ENCODE measurements at regions not wholly inside any gene's neighbourhood (a gene's known extent, or its start where the extent isn't known, plus 50 kb on each side); places are given as distances from the start of the nearest gene placed in this dataset.

DNA sequence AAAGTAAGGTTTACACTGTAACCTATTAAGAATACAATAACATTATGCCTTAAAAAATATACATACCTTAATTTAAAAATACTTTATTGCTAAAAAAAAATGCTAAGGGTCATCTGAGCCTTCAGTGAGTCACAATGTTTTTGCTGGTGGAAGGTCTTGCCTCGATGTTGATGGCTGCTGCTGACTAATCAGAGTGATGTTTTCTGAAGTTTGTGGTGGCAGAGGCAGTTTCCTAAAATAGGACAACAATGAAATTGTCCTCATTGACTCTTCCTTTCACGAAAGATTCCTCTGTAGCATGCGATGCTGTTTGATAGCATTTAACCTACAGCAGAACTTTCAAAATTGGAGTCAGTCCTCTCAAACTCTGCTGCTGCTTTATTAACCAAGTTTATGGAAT, 97.6 kb downstream of the FAT3 start:
- no peak for DNase-seq

DNA sequence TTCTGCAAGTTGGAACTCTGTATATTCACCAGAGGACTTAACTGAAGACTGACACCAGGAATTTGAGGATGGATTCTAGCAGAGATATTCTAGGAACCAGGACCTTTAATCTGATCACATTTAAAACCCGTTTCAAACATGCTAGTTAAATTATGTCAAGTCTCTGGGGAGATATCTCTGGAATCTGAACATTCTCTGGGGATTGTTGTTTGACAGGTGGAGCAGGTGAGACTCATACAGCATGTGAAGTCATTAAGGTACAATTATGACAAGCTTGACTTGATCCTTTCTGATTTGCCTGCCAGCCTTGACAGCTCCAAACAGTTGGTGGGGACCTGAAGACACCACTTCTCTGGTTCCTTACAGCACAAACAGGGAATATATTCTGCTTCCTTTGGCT, 100.3 kb downstream of the FAT3 start:
- no peak for DNase-seq

DNA sequence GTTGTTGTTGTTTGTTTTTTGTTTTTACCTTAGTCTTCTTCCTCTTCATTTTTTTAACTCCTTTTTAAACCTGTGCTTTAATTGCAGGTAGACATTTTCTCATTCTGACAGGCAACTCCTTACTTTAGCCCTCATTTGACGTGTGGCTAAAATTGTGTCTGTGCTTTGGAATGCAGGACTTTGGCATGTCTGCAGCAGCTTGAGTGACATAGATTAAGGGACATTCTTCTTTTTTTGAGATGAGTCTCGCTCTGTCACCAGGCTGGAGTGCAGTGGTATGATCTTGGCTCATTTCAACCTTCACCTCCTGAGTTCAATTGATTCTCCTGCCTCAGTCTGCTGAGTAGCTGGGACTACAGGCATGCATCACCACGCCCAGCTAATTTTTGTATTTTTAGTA, 100.8 kb downstream of the FAT3 start:
- no peak for DNase-seq

DNA sequence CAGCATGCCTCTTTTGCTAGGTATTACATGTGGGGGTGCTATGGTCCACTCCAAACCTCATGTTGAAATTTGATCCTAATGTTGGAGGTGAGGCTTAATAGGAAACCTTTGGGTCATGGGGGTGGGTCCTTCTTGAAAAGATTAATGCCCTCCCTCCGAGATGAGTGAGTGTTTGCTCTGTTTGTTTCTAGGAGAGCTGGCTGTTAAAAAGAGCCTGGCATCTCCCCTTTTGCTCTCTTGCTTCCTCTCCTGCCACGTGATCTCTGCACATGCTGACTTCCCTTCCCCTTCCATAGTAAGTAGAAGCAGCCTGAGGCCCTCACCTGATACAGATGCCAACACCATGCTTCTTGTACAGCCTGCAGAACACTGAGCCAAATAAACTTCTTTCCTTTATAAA, 104.5 kb downstream of the FAT3 start:
- no peak for DNase-seq

DNA sequence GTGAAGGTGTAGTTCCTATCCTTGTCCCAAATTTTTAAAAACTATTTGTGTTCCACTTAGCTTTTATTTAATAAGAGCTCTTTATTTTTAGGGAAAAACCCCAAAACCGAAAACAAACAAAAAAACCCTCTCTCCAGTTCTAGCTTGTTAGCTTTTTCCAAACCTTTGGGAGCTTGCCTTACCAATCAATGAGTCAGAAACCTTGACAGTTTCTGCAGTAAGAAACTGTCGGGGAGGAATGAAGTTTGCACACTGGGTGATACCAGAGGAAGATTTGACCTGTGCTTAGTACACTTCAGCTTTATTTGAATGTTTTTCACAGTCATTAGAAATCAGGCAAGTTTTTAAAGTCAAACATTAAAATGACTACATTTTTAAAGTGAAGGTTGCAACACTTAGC, 105.0 kb downstream of the FAT3 start:
- DNase-seq = no peak

DNA sequence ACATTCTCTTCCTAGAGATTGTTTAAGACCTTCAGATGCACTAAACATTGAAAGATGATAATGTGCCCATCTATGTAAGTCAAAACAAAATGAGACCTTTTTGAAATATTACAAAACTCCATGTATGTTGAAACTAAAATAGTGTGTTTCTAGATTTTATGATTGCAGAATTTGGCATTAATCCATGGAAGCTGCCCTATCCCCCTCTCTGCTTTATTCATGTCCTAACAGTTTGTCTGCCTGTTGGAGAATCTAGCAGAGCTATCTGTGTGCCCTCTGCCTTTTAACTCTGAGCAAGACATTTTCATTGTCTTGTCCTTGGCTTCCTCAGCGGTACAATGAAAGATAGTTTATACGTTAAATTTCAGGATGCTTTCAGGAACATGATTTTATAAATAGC, 105.5 kb downstream of the FAT3 start:
- DNase-seq = no peak

DNA sequence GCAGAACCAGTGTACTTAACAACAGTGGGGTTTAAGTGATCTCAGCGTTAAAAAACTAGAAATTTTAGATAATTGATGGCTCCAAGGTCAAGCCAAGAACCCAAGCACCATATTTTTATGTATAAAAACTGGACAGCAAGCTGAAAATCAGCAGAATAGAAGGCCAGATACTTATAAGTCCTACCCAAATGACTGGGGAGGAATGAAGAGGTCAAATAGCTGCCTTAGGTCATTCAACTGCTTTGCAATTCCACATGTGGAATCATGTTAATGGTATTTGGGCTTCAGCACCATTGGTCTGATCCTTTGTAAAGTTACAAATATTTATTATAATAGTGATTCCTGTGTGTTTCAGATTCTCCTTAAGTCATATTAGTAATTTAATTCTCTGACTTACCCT, 108.4 kb downstream of the FAT3 start:
- DNase-seq = no peak

DNA sequence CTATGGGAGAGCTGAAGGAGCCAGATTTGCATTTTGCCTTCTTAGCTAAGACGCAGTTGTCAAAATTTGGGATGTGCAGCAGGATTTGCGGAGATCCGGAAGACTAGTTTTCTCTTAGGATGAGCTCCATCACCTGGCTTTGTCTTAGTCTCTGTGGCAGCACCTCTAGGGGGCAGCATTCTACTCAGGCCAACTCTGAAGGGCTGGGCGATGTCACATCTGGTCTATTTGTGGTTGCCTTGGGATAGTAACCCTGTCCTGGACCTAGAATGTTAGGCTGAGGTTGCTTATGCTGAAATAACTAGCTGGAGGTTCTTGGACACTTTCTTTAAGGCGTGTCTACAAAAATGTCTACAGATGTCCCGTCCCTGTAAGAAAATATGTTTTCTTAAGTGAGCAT, 116.2 kb downstream of the FAT3 start:
- DNase-seq = peak; percentile 60

DNA sequence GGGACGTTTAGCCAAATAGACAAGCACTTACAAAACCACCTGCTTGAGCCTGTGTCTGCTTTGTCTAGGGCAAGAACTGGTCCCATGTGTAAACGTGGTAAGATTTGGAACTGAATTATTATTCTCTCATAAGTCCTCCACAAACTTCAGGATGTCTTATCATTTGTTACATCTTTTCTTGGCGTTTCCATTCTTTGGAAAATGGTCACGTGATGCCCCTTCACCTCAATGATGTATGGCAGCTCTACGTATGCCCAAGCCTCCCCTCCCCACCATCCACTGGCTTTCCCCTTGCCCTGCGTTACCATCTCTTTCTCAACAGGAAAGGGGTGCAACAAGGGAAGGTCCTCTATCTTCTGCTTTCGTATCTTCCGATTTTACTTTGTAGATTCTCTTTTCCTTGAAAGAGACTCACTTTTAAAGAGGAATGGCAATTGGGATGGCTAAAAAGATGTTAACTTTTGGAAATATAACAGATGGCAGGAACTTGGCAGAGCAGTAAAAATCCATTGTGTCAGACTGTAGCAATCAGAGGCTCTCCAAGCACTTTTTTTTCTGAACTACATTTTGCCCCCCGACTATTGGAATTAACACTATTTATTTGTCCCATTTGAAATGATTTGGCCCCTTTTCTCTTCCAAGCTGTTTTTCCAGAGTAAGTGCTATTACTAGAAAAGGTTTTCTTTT, 117.6 kb downstream of the FAT3 start:
- DNase-seq = no peak

DNA sequence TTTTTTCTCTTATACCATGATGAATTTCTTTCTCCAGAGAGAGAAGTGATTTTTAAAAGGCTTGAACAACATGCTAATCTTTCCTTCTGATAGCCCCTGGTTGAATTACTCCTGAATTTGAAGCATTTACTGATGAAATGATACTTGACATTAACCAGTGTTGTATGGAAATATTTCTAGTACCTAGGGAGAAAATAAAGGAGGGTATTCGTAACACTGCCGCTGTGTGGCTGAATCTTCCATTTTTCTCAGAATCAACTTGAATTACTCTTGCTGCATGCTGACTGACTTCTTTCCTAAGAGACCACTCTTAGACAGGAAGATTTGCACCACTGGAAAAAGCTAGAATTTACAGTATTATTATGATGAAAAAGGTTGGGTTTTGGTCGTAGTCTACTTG, 118.3 kb downstream of the FAT3 start:
- no peak for DNase-seq

DNA sequence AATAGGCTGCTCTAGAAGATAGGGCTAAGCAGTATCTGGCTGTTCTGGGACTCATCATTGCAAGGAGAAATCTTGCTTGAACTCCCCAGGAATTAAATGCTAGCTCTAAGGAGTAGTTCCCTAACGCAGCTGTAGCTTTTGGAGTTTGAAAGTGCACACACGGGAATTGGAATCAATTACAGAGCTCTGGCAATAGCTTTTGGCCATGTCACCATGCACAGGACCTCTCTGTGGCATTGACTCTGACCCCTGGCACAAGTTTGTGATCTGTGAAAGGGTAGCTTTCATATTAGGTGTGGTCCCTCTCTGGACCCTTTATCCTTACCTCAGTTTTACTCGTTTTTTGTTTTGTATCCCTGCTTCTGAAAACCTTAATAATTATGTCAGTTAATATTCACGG, 121.6 kb downstream of the FAT3 start:
- no peak for DNase-seq

DNA sequence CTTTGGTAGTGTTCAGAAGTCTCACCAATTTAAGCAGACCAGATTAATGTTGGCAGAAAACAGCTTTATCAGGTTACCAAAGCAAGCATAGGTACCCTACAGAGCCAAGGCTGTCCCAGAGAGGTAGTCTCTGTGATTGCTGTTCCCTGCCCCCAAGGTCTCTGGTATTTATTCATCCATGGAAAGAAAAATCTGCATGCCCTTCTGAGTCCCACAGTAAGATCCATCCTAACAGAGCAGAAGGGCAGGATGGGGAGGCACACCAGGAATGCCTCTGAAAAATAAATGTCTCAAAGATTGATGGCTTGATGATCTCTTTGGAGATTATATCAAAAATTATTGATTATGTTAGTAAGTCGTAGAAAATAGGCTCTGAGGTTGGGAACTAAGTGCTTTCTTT, 122.8 kb downstream of the FAT3 start:
- no peak for DNase-seq

DNA sequence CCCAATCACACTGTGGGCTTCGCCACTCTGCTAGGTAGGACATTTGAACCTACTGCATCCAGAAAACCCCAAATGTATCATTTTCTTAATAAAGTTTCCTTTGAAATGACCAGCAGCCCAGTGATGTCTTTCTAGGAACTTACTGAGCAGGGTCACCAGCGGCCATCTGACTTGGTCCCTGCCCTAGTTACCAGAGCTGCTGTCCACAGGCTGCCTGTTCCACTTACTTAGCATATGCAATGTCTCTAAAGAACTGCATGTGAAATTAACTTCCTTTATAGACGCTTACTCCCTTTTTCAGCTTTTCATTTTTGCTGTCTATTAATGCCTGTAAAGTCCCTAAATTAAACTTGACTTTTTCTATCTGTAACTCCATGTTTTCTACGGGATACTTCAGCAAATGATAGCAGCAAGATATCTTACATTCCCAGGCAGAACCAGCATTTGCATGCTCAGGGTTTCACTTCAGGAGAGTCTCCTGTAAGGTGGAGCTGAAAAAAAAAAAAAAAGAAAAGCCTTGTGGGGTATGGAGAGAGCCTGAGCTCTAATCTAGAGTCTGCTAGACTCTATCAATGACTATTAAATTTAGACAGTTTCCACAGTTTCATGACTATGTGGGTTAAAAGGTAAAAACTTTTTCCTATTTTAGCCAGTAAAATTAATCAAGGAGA, 125.0 kb downstream of the FAT3 start:
- DNase-seq = no peak

DNA sequence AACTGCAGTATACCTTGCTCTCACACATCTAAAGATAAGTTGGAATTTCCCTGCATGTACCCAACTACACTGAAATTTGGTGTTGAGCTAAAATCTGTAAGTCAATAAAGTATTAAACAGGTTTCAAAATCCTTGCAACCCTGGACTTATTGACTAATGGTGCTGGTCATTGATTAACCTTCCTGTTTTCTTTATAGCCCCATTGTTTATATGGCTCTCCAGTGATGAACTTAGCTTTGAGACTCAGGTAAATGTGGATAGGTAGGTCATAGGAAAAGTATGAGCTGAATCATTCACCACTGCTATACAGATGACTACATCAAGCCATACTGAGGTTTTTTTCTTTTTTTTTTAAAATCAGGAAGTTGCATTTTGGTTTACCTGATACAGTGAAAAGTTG, 132.7 kb downstream of the FAT3 start:
- no peak for DNase-seq

DNA sequence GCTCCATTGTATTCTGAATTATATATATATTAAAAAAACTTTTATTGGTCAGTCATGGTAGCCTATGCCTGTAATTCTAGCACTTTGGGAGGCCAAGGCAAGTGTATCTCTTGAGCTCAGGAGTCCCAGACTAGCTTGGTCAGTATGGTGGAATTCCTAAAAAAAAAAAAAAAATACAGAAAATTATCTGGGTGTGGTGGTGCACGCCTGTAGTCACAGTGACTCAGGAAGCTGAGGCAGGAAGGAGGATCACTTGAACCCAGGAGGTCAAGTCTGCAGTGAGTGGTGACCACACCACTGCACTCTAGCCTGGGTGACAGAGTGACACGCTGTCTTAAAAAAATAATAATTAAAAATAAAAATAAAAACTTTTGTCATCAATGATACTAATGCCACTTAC, 133.2 kb downstream of the FAT3 start:
- DNase-seq = no peak

DNA sequence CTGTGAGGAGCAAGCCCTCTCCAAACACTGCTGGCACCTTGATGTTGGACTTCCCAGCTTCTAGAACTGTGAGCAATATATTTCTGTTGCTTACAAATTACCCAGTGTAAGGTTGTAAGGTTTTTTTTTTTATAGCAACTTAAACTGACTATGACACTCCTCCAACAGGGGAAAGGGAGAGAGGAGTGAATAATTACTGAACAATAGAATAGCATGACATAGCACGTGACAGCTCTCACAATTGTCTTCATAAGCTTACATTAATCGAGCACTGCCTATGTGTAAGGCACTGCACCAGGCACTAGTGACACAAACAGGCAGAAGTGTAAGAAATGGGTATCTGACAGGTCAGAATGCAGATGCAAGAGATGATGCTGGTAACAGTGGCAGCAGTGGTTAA, 136.9 kb downstream of the FAT3 start:
- no peak for DNase-seq

DNA sequence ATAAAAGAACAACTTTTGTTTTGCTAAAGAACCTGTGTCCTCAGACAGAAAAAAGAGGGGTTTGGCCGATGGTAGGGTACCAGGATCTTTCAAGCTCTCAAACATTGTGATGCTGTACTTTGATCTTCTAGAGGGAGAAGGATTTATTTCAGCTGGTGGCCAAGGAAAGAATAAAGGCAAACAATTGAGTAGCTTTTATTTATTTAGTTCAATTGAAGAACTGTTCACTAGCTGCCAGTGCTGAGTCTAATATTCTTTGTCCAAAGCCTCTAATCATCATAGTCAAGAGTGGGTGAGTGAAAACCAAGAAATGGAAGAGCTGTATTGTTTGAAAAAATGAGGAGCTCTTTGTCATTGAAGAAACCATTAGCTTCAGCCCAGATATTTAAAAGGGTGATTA, 138.4 kb downstream of the FAT3 start:
- no peak for DNase-seq

DNA sequence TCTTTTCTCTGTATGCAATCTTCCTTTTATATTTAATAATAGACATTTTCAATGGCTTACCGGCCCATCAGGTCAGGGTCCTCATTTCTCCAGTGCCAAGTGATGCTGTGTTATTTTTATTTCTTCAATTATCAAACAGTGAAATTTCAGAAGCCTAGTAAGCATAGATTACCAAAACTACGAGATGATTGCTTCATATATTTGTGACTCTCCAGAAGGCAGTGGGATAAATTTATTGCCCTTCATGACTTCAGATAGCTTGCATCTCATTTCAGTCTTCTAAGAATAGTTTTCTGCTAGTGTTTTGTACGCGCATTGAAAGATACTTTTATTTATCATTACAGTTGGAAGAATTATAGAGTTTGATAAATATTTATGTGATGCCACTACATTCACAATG, 139.6 kb downstream of the FAT3 start:
- DNase-seq = no peak

DNA sequence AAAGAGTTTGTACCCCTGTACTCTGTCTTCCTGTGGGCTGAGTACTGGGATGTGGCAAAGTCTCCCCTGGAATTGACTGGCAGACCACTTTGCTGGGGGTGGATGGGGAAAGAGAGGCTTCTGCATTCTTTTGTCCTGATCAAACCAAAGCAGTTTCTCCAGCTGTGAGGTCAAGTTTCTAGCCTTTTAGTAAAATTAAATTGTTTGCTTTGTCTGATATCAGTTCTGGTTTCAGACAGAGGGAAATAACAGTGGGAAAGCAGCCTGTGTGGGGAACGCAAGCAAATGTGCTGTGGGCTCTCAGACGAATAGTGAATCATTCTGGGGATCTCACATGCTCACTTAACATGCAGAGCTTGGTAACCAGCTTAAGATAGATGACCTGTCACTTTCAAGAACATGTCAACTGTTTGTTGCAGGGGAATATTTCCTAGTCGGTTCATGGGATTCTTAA, 151.6 kb downstream of the FAT3 start:
- no peak for DNase-seq

DNA sequence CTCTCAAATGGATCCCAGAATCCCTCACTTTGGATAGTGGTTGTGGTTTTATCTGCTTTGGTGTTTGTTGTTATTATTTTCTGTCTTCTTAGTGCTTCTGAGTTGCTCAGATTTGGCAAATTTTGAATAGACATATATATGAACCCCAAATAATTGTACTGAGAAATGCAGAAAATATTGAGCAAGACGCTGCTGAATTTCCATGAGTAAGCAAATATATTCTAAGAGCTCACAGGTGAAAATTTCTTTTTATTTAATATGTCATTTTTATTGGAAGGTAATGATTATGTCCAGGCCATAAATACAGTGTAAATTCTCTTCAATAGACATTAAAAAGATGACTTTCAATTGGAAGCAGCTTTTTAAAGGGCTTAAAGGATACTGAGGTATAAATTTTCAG, 152.1 kb downstream of the FAT3 start:
- DNase-seq = no peak

DNA sequence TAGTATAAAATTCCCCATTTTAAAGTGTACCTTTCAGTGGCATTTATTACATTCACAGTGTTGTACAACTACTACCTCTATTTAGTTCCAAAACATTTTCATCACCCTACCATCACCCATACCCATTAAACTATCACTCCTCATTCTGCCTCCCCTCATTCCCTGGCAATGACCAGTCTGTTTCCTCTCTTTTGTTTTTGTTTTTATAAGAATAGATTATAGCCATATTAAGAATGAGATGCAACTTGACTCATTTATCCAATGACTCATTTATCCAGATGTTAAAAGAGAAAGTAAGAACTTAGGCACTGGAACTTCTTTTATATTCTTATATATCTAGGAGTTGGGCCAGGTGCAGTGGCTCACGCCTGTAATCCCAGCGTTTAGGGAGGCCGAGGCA, 156.3 kb downstream of the FAT3 start:
- DNase-seq = no peak

DNA sequence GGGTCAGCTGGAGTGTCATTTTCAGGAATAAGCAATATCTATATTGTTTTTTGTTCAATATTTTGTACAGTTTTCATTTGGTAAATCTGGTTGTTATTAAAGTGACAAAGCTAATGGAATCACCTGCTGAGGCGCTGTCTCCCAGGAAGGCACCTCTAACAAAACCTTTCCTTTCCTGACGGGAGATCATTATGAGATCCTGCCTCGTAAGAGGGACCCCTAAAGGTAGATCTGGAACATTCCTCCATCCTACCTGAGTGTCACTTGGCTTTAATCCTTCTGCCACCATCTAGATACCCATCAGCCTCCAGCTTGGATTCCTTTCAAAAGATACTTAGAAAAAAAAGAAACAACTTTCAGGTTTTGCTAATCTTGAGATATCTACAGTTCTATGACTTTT, 157.7 kb downstream of the FAT3 start:
- DNase-seq = no peak

DNA sequence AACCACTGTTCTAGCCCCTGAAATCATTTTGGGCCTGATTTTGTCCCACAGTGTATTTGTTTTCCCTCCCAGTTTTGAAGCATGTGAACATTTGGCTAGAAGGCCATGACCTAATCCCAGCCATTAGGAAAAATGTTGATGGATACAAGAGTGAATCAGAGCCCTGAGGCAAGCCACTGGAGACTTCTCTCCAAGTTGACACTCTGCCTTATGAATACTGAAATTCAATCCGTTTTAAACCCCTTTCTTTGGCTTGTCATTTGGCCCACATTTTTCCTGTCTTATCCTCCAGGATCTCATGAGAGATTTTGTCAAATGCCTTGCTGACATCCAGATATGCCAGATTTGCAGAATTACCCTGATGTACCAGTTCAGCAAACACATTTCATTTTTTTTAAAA, 158.8 kb downstream of the FAT3 start:
- DNase-seq = peak; percentile 85

DNA sequence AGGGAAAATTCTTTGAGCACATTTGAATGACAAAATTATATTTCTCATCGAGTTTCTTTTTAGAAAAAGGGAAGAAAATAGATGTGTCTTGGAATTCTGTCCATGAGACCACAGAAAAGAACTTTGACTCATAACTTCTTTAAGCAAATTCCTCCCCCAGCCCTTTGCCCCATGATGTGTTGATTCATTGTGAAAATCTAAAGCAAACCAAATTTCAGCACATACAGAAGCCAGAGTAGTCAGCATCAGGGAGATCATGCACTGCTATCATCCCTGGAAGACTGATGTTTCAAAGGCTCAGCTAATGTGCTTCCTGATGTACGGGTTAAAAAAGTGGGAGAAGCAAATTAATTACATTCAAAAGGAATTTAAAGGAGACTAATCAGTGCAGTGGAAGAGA, 159.7 kb downstream of the FAT3 start:
- no peak for DNase-seq

DNA sequence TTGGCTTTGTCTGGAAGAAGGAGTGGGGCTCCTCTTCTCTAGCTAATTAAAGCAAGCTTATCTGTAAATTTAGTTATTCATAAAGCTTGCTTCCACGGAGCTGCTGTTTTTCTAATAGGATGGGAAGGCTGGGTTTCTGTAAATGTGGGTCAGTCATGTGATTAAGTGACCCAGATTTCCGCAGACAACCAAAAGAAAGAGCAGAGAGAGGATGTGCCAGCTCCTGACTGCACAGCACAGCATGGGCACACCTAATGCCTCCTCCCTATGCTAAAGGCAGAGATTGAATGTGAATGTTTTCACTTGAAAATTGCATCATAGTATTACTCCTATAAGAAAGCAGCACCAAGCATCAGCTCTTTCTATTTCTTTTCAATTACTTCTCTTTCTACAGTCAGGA, 160.2 kb downstream of the FAT3 start:
- no peak for DNase-seq

Measured in islet precursor cell (in vitro differentiated cells).